ENCODE measurements at regions not wholly inside any gene's neighbourhood (a gene's known extent, or its start where the extent isn't known, plus 50 kb on each side); places are given as distances from the start of the nearest gene placed in this dataset.

- TF ChIP-seq CTCF (IDR thresholded peaks at IDR 0.05; ENCODE audit: control insufficient read depth, extremely low read depth, insufficient read depth) = no peak
- DNase-seq (ENCODE audit: low read depth) = no peak
- H3K4me3 ChIP-seq (ENCODE audit: low read depth, low read length) = no peak overlapping the region
These were observed 274.4 kb upstream of the IRX1 start for GRCh38 chr5:3321119-3321760.

DNA sequence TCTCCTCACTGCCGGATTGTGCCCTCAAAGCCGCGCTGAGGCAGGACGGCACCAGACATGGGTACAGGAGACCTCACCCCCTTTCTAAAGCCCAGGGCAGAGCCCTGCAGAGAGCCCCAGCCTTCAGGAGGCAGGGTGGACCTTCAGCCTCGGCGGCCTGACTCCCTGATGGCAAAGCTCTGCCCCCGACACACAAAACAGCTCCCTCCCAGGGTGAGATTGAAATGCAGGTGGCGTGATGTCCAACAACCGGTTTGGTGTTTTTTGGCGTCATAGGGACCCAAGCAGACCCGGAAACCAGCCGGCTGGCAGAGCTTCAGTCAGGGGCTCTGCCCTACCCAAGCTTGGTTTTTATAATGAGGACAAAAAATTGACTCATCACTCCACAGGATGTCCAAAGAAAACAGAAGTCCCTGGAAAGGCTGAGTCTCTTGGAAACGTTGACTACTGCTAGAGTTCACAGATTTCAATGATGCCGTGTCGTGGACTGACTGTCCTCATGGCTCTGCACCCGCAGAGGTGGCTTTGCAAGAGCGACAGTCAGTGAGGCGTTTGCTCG is 275.2 kb upstream of the IRX1 start:
- TF ChIP-seq CTCF (IDR thresholded peaks at IDR 0.05; ENCODE audit: control insufficient read depth, extremely low read depth, insufficient read depth) = no peak
- H3K4me3 ChIP-seq (ENCODE audit: low read depth, low read length) = no peak overlapping the region
- DNase-seq (ENCODE audit: low read depth) = no peak

GRCh38 chr5:3317051-3317795 is 278.4 kb upstream of the IRX1 start:
- no peak for TF ChIP-seq CTCF (IDR thresholded peaks at IDR 0.05; ENCODE audit: control insufficient read depth, extremely low read depth, insufficient read depth)
- no peak overlapping the region for H3K4me3 ChIP-seq (ENCODE audit: low read depth, low read length)
- DNase-seq (ENCODE audit: low read depth) = no peak

GRCh38 chr5:3313569-3313968 is 282.1 kb upstream of the IRX1 start:
- no peak for TF ChIP-seq CTCF (IDR thresholded peaks at IDR 0.05; ENCODE audit: control insufficient read depth, extremely low read depth, insufficient read depth)
- H3K4me3 ChIP-seq (ENCODE audit: low read depth, low read length) = no peak overlapping the region
- DNase-seq (ENCODE audit: low read depth) = no peak

DNA sequence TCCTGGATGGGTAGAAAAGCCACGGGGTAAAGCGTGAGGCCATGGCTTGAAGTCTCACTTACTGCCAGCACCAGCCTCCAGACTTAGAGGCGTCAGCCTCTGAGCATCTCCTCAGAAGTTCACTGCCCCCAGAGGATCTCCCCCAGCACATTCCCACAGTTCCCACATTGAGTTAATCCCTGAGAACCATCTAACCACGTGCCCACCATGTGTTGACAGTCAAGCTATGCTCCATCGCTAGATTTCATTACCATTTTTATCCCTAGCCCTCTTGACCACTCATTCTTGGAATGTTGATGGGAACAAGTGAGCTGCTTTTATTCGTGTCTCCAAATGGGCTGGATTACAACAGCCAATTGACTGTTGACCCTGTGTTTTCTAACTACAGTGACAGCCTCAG is 283.3 kb upstream of the IRX1 start:
- H3K4me3 ChIP-seq (ENCODE audit: low read depth, low read length) = no peak overlapping the region
- TF ChIP-seq CTCF (IDR thresholded peaks at IDR 0.05; ENCODE audit: control insufficient read depth, extremely low read depth, insufficient read depth) = no peak
- DNase-seq (ENCODE audit: low read depth) = no peak

GRCh38 chr5:3311433-3311832 is 284.2 kb upstream of the IRX1 start:
- TF ChIP-seq CTCF (IDR thresholded peaks at IDR 0.05; ENCODE audit: control insufficient read depth, extremely low read depth, insufficient read depth) = no peak
- DNase-seq (ENCODE audit: low read depth) = no peak
- no peak overlapping the region for H3K4me3 ChIP-seq (ENCODE audit: low read depth, low read length)

All from LNCaP clone FGC (cell line).